ENCODE measurements at regions not wholly inside any gene's neighbourhood (a gene's known extent, or its start where the extent isn't known, plus 50 kb on each side); places are given as distances from the start of the nearest gene placed in this dataset.

GRCh38 chr15:47300596-47300995 lies 416.7 kb upstream of the SEMA6D start:
- BruUV-seq (replicated peaks) = no TSS peak
- Histone ChIP-seq H2AFZ (replicated peaks; ENCODE audit: low read length, poor library complexity) (no peak overlapping the region), H3K4me3 (ENCODE audit: insufficient read depth, low read depth, low read length) (no peak overlapping the region), H3K4me1 (ENCODE audit: control insufficient read depth, insufficient read depth, low read length) (no peaks in the 10 kb centered on the region), H3K14ac (replicated peaks; ENCODE audit: low read depth, low read length) (no peak overlapping the region), H3K27me3 (ENCODE audit: control insufficient read depth, insufficient read depth, low read length) (no peaks in the 10 kb centered on the region), H2BK20ac (ENCODE audit: low read depth, low read length) (no peak overlapping the region), H2BK15ac (ENCODE audit: low read depth, low read length) (no peak overlapping the region), H4K5ac (ENCODE audit: low read depth, low read length) (no peak overlapping the region), H3K36me3 (ENCODE audit: control insufficient read depth, insufficient read depth, low read length) (no peaks in the 10 kb centered on the region), H3K4me2 (ENCODE audit: low read depth, low read length) (no peak overlapping the region), H3K18ac (ENCODE audit: low read depth, low read length) (no peak overlapping the region), H3K4ac (ENCODE audit: low read depth, low read length) (no peak overlapping the region), H3K23ac (ENCODE audit: low read depth, low read length) (no peak overlapping the region), H4K91ac (ENCODE audit: insufficient read depth, low read depth, low read length) (no peak overlapping the region), H2BK5ac (ENCODE audit: low read depth, low read length, poor library complexity, severe bottlenecking) (no peak overlapping the region), H3K9me1 (ENCODE audit: insufficient read depth, low read length) (no peaks in the 10 kb centered on the region), H3K56ac (ENCODE audit: extremely low read depth, insufficient read depth, low read length) (no peak overlapping the region), H4K8ac (ENCODE audit: low read depth in 2 of 2, low read length in 2 of 2) (no peak overlapping the region), H2BK120ac (ENCODE audit: low read depth, low read length) (no peak overlapping the region), H2AK9ac (replicated peaks; ENCODE audit: low read depth, low read length, poor library complexity) (no peak overlapping the region), H2AK5ac (ENCODE audit: low read depth, low read length) (no peak overlapping the region), H3K9ac (ENCODE audit: low read depth, low read length) (no peak overlapping the region), H4K20me1 (ENCODE audit: insufficient read depth, low read length) (no peaks in the 10 kb centered on the region), H3K9me3 (ENCODE audit: control insufficient read depth, insufficient read depth, low read length) (no peaks in the 10 kb centered on the region), H3K79me1 (ENCODE audit: low read depth in 1 of 2, low read length in 2 of 2) (no peaks in the 10 kb centered on the region), H3K27ac (ENCODE audit: insufficient read depth, low read length) (no peak overlapping the region)
- POLR2A ChIA-PET (ENCODE audit: unreplicated experiment) = no interaction called here
- intact Hi-C loops (cut with micrococcal nuclease) (no loop called here), dilution Hi-C loops (cut with HindIII; ENCODE audit: low sequenced_read_pairs, unreplicated experiment) (no loop called here), in situ Hi-C loops (cut with MboI; ENCODE audit: low sequenced_read_pairs) (no loop called here)
- CTCF ChIA-PET = interaction anchor here (0.6 kb wide), 1 partner anchor 82 kb away, joined by 4 read pairs; no protein-coding TSS in a partner anchor
- DNase-seq (no peak), ATAC-seq (ENCODE audit: low read depth) (no peak)
- TF ChIP-seq RCOR1 (IDR thresholded peaks at IDR 0.05; ENCODE audit: insufficient replicate concordance, low read length) (no peak), CHD1 (IDR thresholded peaks at IDR 0.05; ENCODE audit: low read depth, low read length) (no peak), ELK1 (IDR thresholded peaks at IDR 0.05; ENCODE audit: borderline replicate concordance, low read depth, low read length) (no peak), USF2 (IDR thresholded peaks at IDR 0.05; ENCODE audit: low read depth, low read length) (no peak), MAFK (IDR thresholded peaks at IDR 0.05; ENCODE audit: low read depth, low read length) (no peak), RFX5 (IDR thresholded peaks at IDR 0.05; ENCODE audit: low read depth, low read length) (no peak), FOS (IDR thresholded peaks at IDR 0.05; ENCODE audit: low read depth, low read length) (no peak), BHLHE40 (IDR thresholded peaks at IDR 0.05; ENCODE audit: low read depth, low read length) (no peak), NFE2L2 (IDR thresholded peaks at IDR 0.05; ENCODE audit: low read depth, low read length) (no peak), MAZ (IDR thresholded peaks at IDR 0.05; ENCODE audit: borderline replicate concordance, low read depth, low read length) (no peak), SMC3 (IDR thresholded peaks at IDR 0.05; ENCODE audit: low read depth, low read length) (no peak), MXI1 (IDR thresholded peaks at IDR 0.05; ENCODE audit: borderline replicate concordance, low read depth, low read length) (no peak), RAD21 (IDR thresholded peaks at IDR 0.05; ENCODE audit: low read length) (no peak), CTCF (conservative IDR thresholded peaks at IDR 0.05; ENCODE audit: low read depth, low read length) (no peak), POLR2A (IDR thresholded peaks at IDR 0.05; ENCODE audit: low read depth, low read length) (no peak), CEBPB (IDR thresholded peaks at IDR 0.05; ENCODE audit: low read depth, low read length) (no peak)

All from IMR-90 (cell line).